Activated naive CD4-positive, alpha-beta T cell treated with anti-CD3 and anti-CD28 coated beads, Interleukin-2, amount 10 ng/mL, durations not matched to agents 7 days and 5 days (primary cell): ENCODE measurements at regions not wholly inside any gene's neighbourhood (a gene's known extent, or its start where the extent isn't known, plus 50 kb on each side); places are given as distances from the start of the nearest gene placed in this dataset.

ENCODE experiments used
- CTCF ChIA-PET: fragments of 350-600 bp; sonication (Branson Sonifier 250); formaldehyde crosslinking; loops from one replicate; lab custom pipeline; 2021; ENCODE audit warnings: antibody characterized with exemption; lab: Charles Lee
- DNase-seq: peaks from one replicate; pipeline ENCODE4 v3.0.0-alpha.2; 2020
- H3K27ac Mint-ChIP-seq: one replicate; pipeline ENCODE4 v1.8.0; 2021; ENCODE audit warnings: mild to moderate bottlenecking, moderate library complexity, mixed read lengths
- H3K27me3 Mint-ChIP-seq: one replicate; pipeline ENCODE4 v1.8.0; 2021; ENCODE audit warnings: mild to moderate bottlenecking, mixed read lengths
- H3K36me3 Mint-ChIP-seq: one replicate; pipeline ENCODE4 v1.8.0; 2021; ENCODE audit warnings: mixed read lengths
- H3K4me1 Mint-ChIP-seq: one replicate; pipeline ENCODE4 v1.8.0; 2021; ENCODE audit warnings: mixed read lengths
- H3K4me3 Mint-ChIP-seq: one replicate; pipeline ENCODE4 v1.8.0; 2021; ENCODE audit warnings: mild to moderate bottlenecking, moderate library complexity, mixed read lengths
- H3K9me3 Mint-ChIP-seq: one replicate; pipeline ENCODE4 v1.8.0; 2021; ENCODE audit warnings: mixed read lengths

- no peak for DNase-seq
- Mint-ChIP-seq H3K4me1 (peaks cover 6% of the 10 kb centered on the region), H3K27me3 (no peaks in the 10 kb centered on the region), H3K4me3 (no peak overlapping the region), H3K36me3 (no peaks in the 10 kb centered on the region), H3K9me3 (no peaks in the 10 kb centered on the region), H3K27ac (no peak overlapping the region)
- CTCF ChIA-PET: no interaction called here
These were observed 249.7 kb upstream of the NPY start for GRCh38 chr7:24034251-24034650.

- Mint-ChIP-seq H3K4me3 (no peak overlapping the region), H3K4me1 (peaks cover 6% of the 10 kb centered on the region), H3K36me3 (no peaks in the 10 kb centered on the region), H3K27ac (no peak overlapping the region), H3K27me3 (no peaks in the 10 kb centered on the region), H3K9me3 (no peaks in the 10 kb centered on the region)
- no peak for DNase-seq
- CTCF ChIA-PET: no interaction called here
These were observed 248.5 kb upstream of the NPY start for GRCh38 chr7:24035366-24036032.

- no peak overlapping the region for H3K4me3 Mint-ChIP-seq
- H3K9me3 Mint-ChIP-seq: no peaks in the 10 kb centered on the region
- no peak overlapping the region for H3K27ac Mint-ChIP-seq
- peaks cover 6% of the 10 kb centered on the region for H3K4me1 Mint-ChIP-seq
- CTCF ChIA-PET: no interaction called here
- no peaks in the 10 kb centered on the region for H3K36me3 Mint-ChIP-seq
- H3K27me3 Mint-ChIP-seq: no peaks in the 10 kb centered on the region
- DNase-seq: no peak
These were observed 248.0 kb upstream of the NPY start for GRCh38 chr7:24036033-24036412.

GRCh38 chr7:24038993-24039392 lies 245.0 kb upstream of the NPY start:
- CTCF ChIA-PET: no interaction called here
- H3K4me3 Mint-ChIP-seq: no peak overlapping the region
- peaks cover 6% of the 10 kb centered on the region for H3K4me1 Mint-ChIP-seq
- no peaks in the 10 kb centered on the region for H3K9me3 Mint-ChIP-seq
- H3K36me3 Mint-ChIP-seq: no peaks in the 10 kb centered on the region
- no peaks in the 10 kb centered on the region for H3K27me3 Mint-ChIP-seq
- no peak for DNase-seq
- H3K27ac Mint-ChIP-seq: no peak overlapping the region

GRCh38 chr7:24039991-24040624 lies 243.9 kb upstream of the NPY start:
- Mint-ChIP-seq H3K9me3 (no peaks in the 10 kb centered on the region), H3K27me3 (no peaks in the 10 kb centered on the region), H3K4me3 (no peak overlapping the region), H3K36me3 (no peaks in the 10 kb centered on the region), H3K4me1 (peaks cover 6% of the 10 kb centered on the region), H3K27ac (no peak overlapping the region)
- DNase-seq: no peak
- CTCF ChIA-PET: no interaction called here

- CTCF ChIA-PET: no interaction called here
- no peaks in the 10 kb centered on the region for H3K36me3 Mint-ChIP-seq
- H3K4me1 Mint-ChIP-seq: no peaks in the 10 kb centered on the region
- H3K27ac Mint-ChIP-seq: no peak overlapping the region
- DNase-seq: no peak
- H3K4me3 Mint-ChIP-seq: no peak overlapping the region
- H3K9me3 Mint-ChIP-seq: no peaks in the 10 kb centered on the region
- no peaks in the 10 kb centered on the region for H3K27me3 Mint-ChIP-seq
These were observed 242.0 kb upstream of the NPY start for GRCh38 chr7:24042028-24042427.

- H3K9me3 Mint-ChIP-seq: no peaks in the 10 kb centered on the region
- peaks cover 4% of the 10 kb centered on the region for H3K27me3 Mint-ChIP-seq
- H3K4me3 Mint-ChIP-seq: no peak overlapping the region
- CTCF ChIA-PET: no interaction called here
- no peaks in the 10 kb centered on the region for H3K36me3 Mint-ChIP-seq
- DNase-seq: no peak
- H3K4me1 Mint-ChIP-seq: no peaks in the 10 kb centered on the region
- H3K27ac Mint-ChIP-seq: no peak overlapping the region
These were observed 234.7 kb upstream of the NPY start for GRCh38 chr7:24049296-24049695.

- no peak overlapping the region for H3K4me3 Mint-ChIP-seq
- H3K4me1 Mint-ChIP-seq: no peaks in the 10 kb centered on the region
- H3K27me3 Mint-ChIP-seq: peaks cover 5% of the 10 kb centered on the region
- H3K9me3 Mint-ChIP-seq: no peaks in the 10 kb centered on the region
- no peaks in the 10 kb centered on the region for H3K36me3 Mint-ChIP-seq
- no peak for DNase-seq
- CTCF ChIA-PET: no interaction called here
- H3K27ac Mint-ChIP-seq: no peak overlapping the region
These were observed 232.9 kb upstream of the NPY start for GRCh38 chr7:24050991-24051560.

GRCh38 chr7:24051651-24052050 lies 232.3 kb upstream of the NPY start:
- Mint-ChIP-seq H3K4me3 (no peak overlapping the region), H3K27me3 (peaks cover 5% of the 10 kb centered on the region), H3K36me3 (no peaks in the 10 kb centered on the region), H3K9me3 (no peaks in the 10 kb centered on the region), H3K27ac (no peak overlapping the region), H3K4me1 (no peaks in the 10 kb centered on the region)
- DNase-seq: no peak
- CTCF ChIA-PET: no interaction called here

- Mint-ChIP-seq H3K27me3 (peaks cover 8% of the 10 kb centered on the region), H3K4me3 (no peak overlapping the region), H3K4me1 (no peaks in the 10 kb centered on the region), H3K36me3 (no peaks in the 10 kb centered on the region), H3K9me3 (no peaks in the 10 kb centered on the region), H3K27ac (no peak overlapping the region)
- DNase-seq: no peak
- CTCF ChIA-PET: no interaction called here
These were observed 231.3 kb upstream of the NPY start for GRCh38 chr7:24052572-24053260.

GRCh38 chr7:24054236-24054635 lies 229.8 kb upstream of the NPY start:
- Mint-ChIP-seq H3K9me3 (no peaks in the 10 kb centered on the region), H3K27me3 (peaks cover 8% of the 10 kb centered on the region), H3K27ac (no peak overlapping the region), H3K36me3 (no peaks in the 10 kb centered on the region), H3K4me3 (no peak overlapping the region), H3K4me1 (no peaks in the 10 kb centered on the region)
- CTCF ChIA-PET: no interaction called here
- DNase-seq: no peak

GRCh38 chr7:24057243-24057642 lies 226.7 kb upstream of the NPY start:
- CTCF ChIA-PET: no interaction called here

GRCh38 chr7:24058953-24059352 lies 225.0 kb upstream of the NPY start:
- Mint-ChIP-seq H3K27ac (no peak overlapping the region), H3K9me3 (no peaks in the 10 kb centered on the region), H3K36me3 (no peaks in the 10 kb centered on the region), H3K27me3 (peaks cover 8% of the 10 kb centered on the region), H3K4me1 (no peaks in the 10 kb centered on the region), H3K4me3 (no peak overlapping the region)
- CTCF ChIA-PET: no interaction called here
- no peak for DNase-seq

More at GRCh38 chr7:24057243-24057642, 226.7 kb upstream of the NPY start:
- Mint-ChIP-seq H3K27ac (no peak overlapping the region), H3K9me3 (no peaks in the 10 kb centered on the region), H3K36me3 (no peaks in the 10 kb centered on the region), H3K4me3 (no peak overlapping the region), H3K4me1 (no peaks in the 10 kb centered on the region), H3K27me3 (peaks cover 8% of the 10 kb centered on the region)
- DNase-seq: no peak

GRCh38 chr7:24059775-24060174 lies 224.2 kb upstream of the NPY start:
- Mint-ChIP-seq H3K9me3 (no peaks in the 10 kb centered on the region), H3K36me3 (no peaks in the 10 kb centered on the region), H3K4me3 (no peak overlapping the region), H3K4me1 (no peaks in the 10 kb centered on the region), H3K27me3 (peaks cover 4% of the 10 kb centered on the region), H3K27ac (no peak overlapping the region)
- CTCF ChIA-PET: no interaction called here
- no peak for DNase-seq

GRCh38 chr7:24063721-24064120 lies 220.3 kb upstream of the NPY start:
- no peak for DNase-seq
- Mint-ChIP-seq H3K9me3 (no peaks in the 10 kb centered on the region), H3K4me1 (no peaks in the 10 kb centered on the region), H3K36me3 (no peaks in the 10 kb centered on the region), H3K27ac (no peak overlapping the region), H3K4me3 (no peak overlapping the region), H3K27me3 (no peaks in the 10 kb centered on the region)
- CTCF ChIA-PET: no interaction called here
